NT2/D1 (cell line): ENCODE measurements at regions not wholly inside any gene's neighbourhood (a gene's known extent, or its start where the extent isn't known, plus 50 kb on each side); places are given as distances from the start of the nearest gene placed in this dataset.

Source experiments
- SUZ12 ChIP-seq: IDR thresholded peaks from 2 replicates; pipeline ENCODE4 v1.6.1; 2011; ENCODE audit not compliant: insufficient read length, insufficient read depth; ENCODE audit errors: extremely low read depth
- YY1 ChIP-seq: IDR thresholded peaks from 2 replicates; pipeline ENCODE4 v1.6.1; 2011; ENCODE audit not compliant: insufficient read length, insufficient read depth
- ZNF274 ChIP-seq: IDR thresholded peaks from 2 replicates; pipeline ENCODE4 v1.6.1; 2011; ENCODE audit warnings: mild to moderate bottlenecking, low read depth, low read length

- TF ChIP-seq SUZ12 = no peak
- TF ChIP-seq YY1 = no peak
- no peak for TF ChIP-seq ZNF274
Measured at GRCh38 chr22:27624705-27625104, 176.9 kb downstream of the MN1 start.
